ENCODE measurements at regions not wholly inside any gene's neighbourhood (a gene's known extent, or its start where the extent isn't known, plus 50 kb on each side); places are given as distances from the start of the nearest gene placed in this dataset.

- no peak for DNase-seq (ENCODE audit: low read depth in 2 of 2)
These were observed 428.5 kb downstream of the METTL15 start for GRCh38 chr11:28536504-28537267.

GRCh38 chr11:28535677-28536076, 427.5 kb downstream of the METTL15 start:
- no peak for DNase-seq (ENCODE audit: low read depth in 2 of 2)

GRCh38 chr11:28529540-28530410, 421.6 kb downstream of the METTL15 start:
- DNase-seq (ENCODE audit: low read depth in 2 of 2) = no peak

GRCh38 chr11:28529046-28529445, 420.9 kb downstream of the METTL15 start:
- no peak for DNase-seq (ENCODE audit: low read depth in 2 of 2)

- DNase-seq (ENCODE audit: low read depth in 2 of 2) = no peak
These were observed 420.0 kb downstream of the METTL15 start for GRCh38 chr11:28528217-28528616.

GRCh38 chr11:28526406-28526751, 418.2 kb downstream of the METTL15 start:
- DNase-seq (ENCODE audit: low read depth in 2 of 2) = no peak

- no peak for DNase-seq (ENCODE audit: low read depth in 2 of 2)
These were observed 417.6 kb downstream of the METTL15 start for GRCh38 chr11:28525636-28526405.

- no peak for DNase-seq (ENCODE audit: low read depth in 2 of 2)
These were observed 415.9 kb downstream of the METTL15 start for GRCh38 chr11:28524098-28524497.

GRCh38 chr11:28521075-28521474, 412.9 kb downstream of the METTL15 start:
- DNase-seq (ENCODE audit: low read depth in 2 of 2) = no peak

- no peak for DNase-seq (ENCODE audit: low read depth in 2 of 2)
These were observed 412.1 kb downstream of the METTL15 start for GRCh38 chr11:28520291-28520690.

GRCh38 chr11:28518825-28519224, 410.6 kb downstream of the METTL15 start:
- DNase-seq (ENCODE audit: low read depth in 2 of 2) = no peak

- DNase-seq (ENCODE audit: low read depth in 2 of 2) = no peak
These were observed 409.4 kb downstream of the METTL15 start for GRCh38 chr11:28517621-28518020.

GRCh38 chr11:28514391-28514790, 406.2 kb downstream of the METTL15 start:
- no peak for DNase-seq (ENCODE audit: low read depth in 2 of 2)

- DNase-seq (ENCODE audit: low read depth in 2 of 2) = no peak
These were observed 404.1 kb downstream of the METTL15 start for GRCh38 chr11:28512143-28512756.

- no peak for DNase-seq (ENCODE audit: low read depth in 2 of 2)
These were observed 397.0 kb downstream of the METTL15 start for GRCh38 chr11:28505232-28505631.

- no peak for DNase-seq (ENCODE audit: low read depth in 2 of 2)
These were observed 396.4 kb downstream of the METTL15 start for GRCh38 chr11:28504555-28505110.

GRCh38 chr11:28495333-28495732, 387.1 kb downstream of the METTL15 start:
- DNase-seq (ENCODE audit: low read depth in 2 of 2) = no peak

GRCh38 chr11:28491431-28491830, 383.2 kb downstream of the METTL15 start:
- DNase-seq (ENCODE audit: low read depth in 2 of 2) = no peak

GRCh38 chr11:28490773-28491382, 382.7 kb downstream of the METTL15 start:
- DNase-seq (ENCODE audit: low read depth in 2 of 2) = no peak

GRCh38 chr11:28488336-28488735, 380.1 kb downstream of the METTL15 start:
- no peak for DNase-seq (ENCODE audit: low read depth in 2 of 2)
